ENCODE measurements at regions not wholly inside any gene's neighbourhood (a gene's known extent, or its start where the extent isn't known, plus 50 kb on each side); places are given as distances from the start of the nearest gene placed in this dataset.

GRCh38 chr18:45250479-45250878 is 364.8 kb upstream of the SLC14A2 start:
- no peak for DNase-seq (ENCODE audit: low read depth, low spot score)
- RAD21 ChIA-PET (ENCODE audit: low non-redundant PET in 1 of 2, low total read pairs in 2 of 2, uncharacterized antibody in 2 of 2, unreplicated experiment in 2 of 2): no interaction called here
- H3K4me3 ChIP-seq (replicated peaks in 1 of 2; ENCODE audit: low read depth in 1 of 2, low read length in 2 of 2): no peak overlapping the region
- no peak overlapping the region for H3K9ac ChIP-seq (ENCODE audit: low read length)
- intact Hi-C loops (cut with micrococcal nuclease): no loop called here
- no peak overlapping the region for H2AFZ ChIP-seq (ENCODE audit: low read depth, low read length, poor library complexity, severe bottlenecking)
- no TSS peak for BruUV-seq (replicated peaks)
- H3K4me1 ChIP-seq (ENCODE audit: control insufficient read depth in 1 of 2, insufficient read depth in 2 of 2, low read length in 2 of 2): no peaks in the 10 kb centered on the region
- POLR2A ChIA-PET: no interaction called here
- H3K27ac ChIP-seq (ENCODE audit: low read depth, low read length): no peak overlapping the region
- CTCF ChIA-PET: no interaction called here
- ATAC-seq: no peak
- no peaks in the 10 kb centered on the region for H3K36me3 ChIP-seq (ENCODE audit: control insufficient read depth in 1 of 2, insufficient read depth in 2 of 2, low read length in 2 of 2)
- H3K9me2 ChIP-seq (ENCODE audit: insufficient read depth): no peaks in the 10 kb centered on the region
- no peak overlapping the region for H3K4me2 ChIP-seq (ENCODE audit: low read length)
- H3K9me3 ChIP-seq (ENCODE audit: control insufficient read depth in 1 of 2, insufficient read depth in 1 of 2, low read depth in 1 of 2, low read length in 2 of 2): no peaks in the 10 kb centered on the region; a peak in 2 of 4 replicates
- H3K79me2 ChIP-seq (ENCODE audit: insufficient read depth, low read length): no peaks in the 10 kb centered on the region
- no peaks in the 10 kb centered on the region for H4K20me1 ChIP-seq (ENCODE audit: insufficient read depth)
- no peaks in the 10 kb centered on the region for H3K27me3 ChIP-seq (ENCODE audit: insufficient read depth, low read length)
- TF ChIP-seq SRF (IDR thresholded peaks at IDR 0.05; ENCODE audit: low read depth) (no peak), SP1 (IDR thresholded peaks at IDR 0.05; ENCODE audit: low read depth) (no peak), CBX3 (IDR thresholded peaks at IDR 0.05; ENCODE audit: low read depth) (no peak), ELF1 (IDR thresholded peaks at IDR 0.05; ENCODE audit: borderline replicate concordance, low read depth) (no peak), EZH2 (IDR thresholded peaks at IDR 0.05) (no peak), EZH2phosphoT487 (IDR thresholded peaks at IDR 0.05; ENCODE audit: borderline replicate concordance) (no peak), POLR2A (IDR thresholded peaks at IDR 0.05; ENCODE audit: borderline replicate concordance, extremely low read depth, insufficient read depth, insufficient read length) (no peak), EGR1 (IDR thresholded peaks at IDR 0.05; ENCODE audit: low read depth) (no peak), CEBPB (IDR thresholded peaks at IDR 0.05; ENCODE audit: low read depth) (no peak), ZNF274 (IDR thresholded peaks at IDR 0.05; ENCODE audit: low read depth, low read length) (no peak), TCF7L2 (IDR thresholded peaks at IDR 0.05; ENCODE audit: borderline replicate concordance, extremely low read depth, insufficient read depth, insufficient read length) (no peak)

DNA sequence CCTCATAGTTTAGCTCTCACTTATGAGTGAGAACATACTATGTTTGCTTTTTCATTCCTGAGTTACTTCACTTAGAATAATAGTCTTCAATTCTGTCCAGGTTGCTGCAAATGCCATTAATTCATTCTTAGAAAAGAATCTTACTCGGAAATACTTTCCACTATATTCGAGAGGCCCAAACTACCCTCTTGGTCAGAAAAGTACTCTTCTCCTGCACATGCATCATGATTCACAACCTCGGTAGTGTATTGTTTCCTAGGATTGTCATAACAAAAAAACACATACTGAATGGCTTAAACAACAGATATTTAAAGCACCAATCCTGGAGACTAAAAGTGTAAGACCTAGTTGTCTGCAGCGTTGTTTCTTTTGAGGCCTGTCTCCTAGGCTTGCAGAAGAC is 364.0 kb upstream of the SLC14A2 start:
- H3K27ac ChIP-seq (ENCODE audit: low read depth, low read length): no peak overlapping the region
- no peak for DNase-seq (ENCODE audit: low read depth, low spot score)
- no peaks in the 10 kb centered on the region for H3K27me3 ChIP-seq (ENCODE audit: insufficient read depth, low read length)
- H3K9ac ChIP-seq (ENCODE audit: low read length): no peak overlapping the region
- H2AFZ ChIP-seq (ENCODE audit: low read depth, low read length, poor library complexity, severe bottlenecking): no peak overlapping the region
- intact Hi-C loops (cut with micrococcal nuclease): no loop called here
- no peak overlapping the region for H3K4me3 ChIP-seq (replicated peaks in 1 of 2; ENCODE audit: low read depth in 1 of 2, low read length in 2 of 2)
- ChIA-PET RAD21 (ENCODE audit: low non-redundant PET in 1 of 2, low total read pairs in 2 of 2, uncharacterized antibody in 2 of 2, unreplicated experiment in 2 of 2) (no interaction called here), POLR2A (no interaction called here), CTCF (no interaction called here)
- TF ChIP-seq ZNF274 (IDR thresholded peaks at IDR 0.05; ENCODE audit: low read depth, low read length) (no peak), JUND (IDR thresholded peaks at IDR 0.05) (no peak), SRF (IDR thresholded peaks at IDR 0.05; ENCODE audit: low read depth) (no peak), CEBPB (IDR thresholded peaks at IDR 0.05; ENCODE audit: low read depth) (no peak), POLR2A (IDR thresholded peaks at IDR 0.05; ENCODE audit: borderline replicate concordance, extremely low read depth, insufficient read depth, insufficient read length) (no peak), ZFX (IDR thresholded peaks at IDR 0.05) (no peak), POLR2AphosphoS5 (IDR thresholded peaks at IDR 0.05; ENCODE audit: low read depth, low read length) (no peak), ELF1 (IDR thresholded peaks at IDR 0.05; ENCODE audit: borderline replicate concordance, low read depth) (no peak), EGR1 (IDR thresholded peaks at IDR 0.05; ENCODE audit: low read depth) (no peak), FOSL1 (IDR thresholded peaks at IDR 0.05; ENCODE audit: low read depth) (no peak), RAD21 (IDR thresholded peaks at IDR 0.05; ENCODE audit: low read depth) (no peak), CBX3 (IDR thresholded peaks at IDR 0.05; ENCODE audit: low read depth) (no peak), YY1 (IDR thresholded peaks at IDR 0.05; ENCODE audit: extremely low read depth, insufficient replicate concordance, low read depth, low read length) (no peak), TCF7L2 (IDR thresholded peaks at IDR 0.05; ENCODE audit: borderline replicate concordance, extremely low read depth, insufficient read depth, insufficient read length) (no peak), EZH2 (IDR thresholded peaks at IDR 0.05) (no peak), SIN3A (IDR thresholded peaks at IDR 0.05; ENCODE audit: low read depth) (no peak)
- TF ChIP-seq, protein P1, sequence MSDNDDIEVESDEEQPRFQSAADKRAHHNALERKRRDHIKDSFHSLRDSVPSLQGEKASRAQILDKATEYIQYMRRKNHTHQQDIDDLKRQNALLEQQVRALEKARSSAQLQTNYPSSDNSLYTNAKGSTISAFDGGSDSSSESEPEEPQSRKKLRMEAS (IDR thresholded peaks at IDR 0.05): no peak
- TF ChIP-seq, protein P2, sequence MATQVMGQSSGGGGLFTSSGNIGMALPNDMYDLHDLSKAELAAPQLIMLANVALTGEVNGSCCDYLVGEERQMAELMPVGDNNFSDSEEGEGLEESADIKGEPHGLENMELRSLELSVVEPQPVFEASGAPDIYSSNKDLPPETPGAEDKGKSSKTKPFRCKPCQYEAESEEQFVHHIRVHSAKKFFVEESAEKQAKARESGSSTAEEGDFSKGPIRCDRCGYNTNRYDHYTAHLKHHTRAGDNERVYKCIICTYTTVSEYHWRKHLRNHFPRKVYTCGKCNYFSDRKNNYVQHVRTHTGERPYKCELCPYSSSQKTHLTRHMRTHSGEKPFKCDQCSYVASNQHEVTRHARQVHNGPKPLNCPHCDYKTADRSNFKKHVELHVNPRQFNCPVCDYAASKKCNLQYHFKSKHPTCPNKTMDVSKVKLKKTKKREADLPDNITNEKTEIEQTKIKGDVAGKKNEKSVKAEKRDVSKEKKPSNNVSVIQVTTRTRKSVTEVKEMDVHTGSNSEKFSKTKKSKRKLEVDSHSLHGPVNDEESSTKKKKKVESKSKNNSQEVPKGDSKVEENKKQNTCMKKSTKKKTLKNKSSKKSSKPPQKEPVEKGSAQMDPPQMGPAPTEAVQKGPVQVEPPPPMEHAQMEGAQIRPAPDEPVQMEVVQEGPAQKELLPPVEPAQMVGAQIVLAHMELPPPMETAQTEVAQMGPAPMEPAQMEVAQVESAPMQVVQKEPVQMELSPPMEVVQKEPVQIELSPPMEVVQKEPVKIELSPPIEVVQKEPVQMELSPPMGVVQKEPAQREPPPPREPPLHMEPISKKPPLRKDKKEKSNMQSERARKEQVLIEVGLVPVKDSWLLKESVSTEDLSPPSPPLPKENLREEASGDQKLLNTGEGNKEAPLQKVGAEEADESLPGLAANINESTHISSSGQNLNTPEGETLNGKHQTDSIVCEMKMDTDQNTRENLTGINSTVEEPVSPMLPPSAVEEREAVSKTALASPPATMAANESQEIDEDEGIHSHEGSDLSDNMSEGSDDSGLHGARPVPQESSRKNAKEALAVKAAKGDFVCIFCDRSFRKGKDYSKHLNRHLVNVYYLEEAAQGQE (IDR thresholded peaks at IDR 0.05; ENCODE audit: low read depth): no peak
- no peaks in the 10 kb centered on the region for H3K36me3 ChIP-seq (ENCODE audit: control insufficient read depth in 1 of 2, insufficient read depth in 2 of 2, low read length in 2 of 2)
- H3K4me2 ChIP-seq (ENCODE audit: low read length): no peak overlapping the region
- H3K9me2 ChIP-seq (ENCODE audit: insufficient read depth): no peaks in the 10 kb centered on the region
- H3K4me1 ChIP-seq (ENCODE audit: control insufficient read depth in 1 of 2, insufficient read depth in 2 of 2, low read length in 2 of 2): no peaks in the 10 kb centered on the region
- no peaks in the 10 kb centered on the region for H4K20me1 ChIP-seq (ENCODE audit: insufficient read depth)
- H3K79me2 ChIP-seq (ENCODE audit: insufficient read depth, low read length): no peaks in the 10 kb centered on the region
- ATAC-seq: no peak
- H3K9me3 ChIP-seq (ENCODE audit: control insufficient read depth in 1 of 2, insufficient read depth in 1 of 2, low read depth in 1 of 2, low read length in 2 of 2): no peaks in the 10 kb centered on the region; a peak in 1 of 4 replicates
- BruUV-seq (replicated peaks): no TSS peak
